Activated naive CD8-positive, alpha-beta T cell treated with anti-CD3 and anti-CD28 coated beads, Interleukin-2, amount 10 ng/mL, durations not matched to agents 7 days and 5 days (primary cell): ENCODE measurements at regions not wholly inside any gene's neighbourhood (a gene's known extent, or its start where the extent isn't known, plus 50 kb on each side); places are given as distances from the start of the nearest gene placed in this dataset.
A peak's percentile ranks its signal among the peaks of the same experiment; 100 is the strongest.

Source experiments
- ATAC-seq: fragments of 150-1000 bp; cut with Tn5 transposase; one replicate; pipeline ENCODE4 v1.10.0; 2021; ENCODE audit warnings: low read depth, moderate library complexity
- POLR2A ChIA-PET: fragments of 350-600 bp; sonication (Branson Sonifier 250); formaldehyde crosslinking; loops from one replicate; lab custom pipeline; 2021; ENCODE audit warnings: antibody characterized with exemption; lab: Charles Lee
- DNase-seq: peaks from one replicate; pipeline ENCODE4 v3.0.0; 2021
- H3K27ac Mint-ChIP-seq: one replicate; pipeline ENCODE4 v1.8.0; 2022; ENCODE audit warnings: mild to moderate bottlenecking, mixed read lengths
- H3K27me3 Mint-ChIP-seq: one replicate; pipeline ENCODE4 v1.8.0; 2022; ENCODE audit warnings: mild to moderate bottlenecking, moderate library complexity, mixed read lengths
- H3K36me3 Mint-ChIP-seq: one replicate; pipeline ENCODE4 v1.8.0; 2021; ENCODE audit warnings: mild to moderate bottlenecking, mixed read lengths
- H3K4me1 Mint-ChIP-seq: one replicate; pipeline ENCODE4 v1.8.0; 2021; ENCODE audit warnings: mixed read lengths
- H3K4me3 Mint-ChIP-seq: one replicate; pipeline ENCODE4 v1.8.0; 2022; ENCODE audit warnings: mild to moderate bottlenecking, moderate library complexity, mixed read lengths
- H3K9me3 Mint-ChIP-seq: one replicate; pipeline ENCODE4 v1.8.0; 2021; ENCODE audit warnings: mixed read lengths

DNA sequence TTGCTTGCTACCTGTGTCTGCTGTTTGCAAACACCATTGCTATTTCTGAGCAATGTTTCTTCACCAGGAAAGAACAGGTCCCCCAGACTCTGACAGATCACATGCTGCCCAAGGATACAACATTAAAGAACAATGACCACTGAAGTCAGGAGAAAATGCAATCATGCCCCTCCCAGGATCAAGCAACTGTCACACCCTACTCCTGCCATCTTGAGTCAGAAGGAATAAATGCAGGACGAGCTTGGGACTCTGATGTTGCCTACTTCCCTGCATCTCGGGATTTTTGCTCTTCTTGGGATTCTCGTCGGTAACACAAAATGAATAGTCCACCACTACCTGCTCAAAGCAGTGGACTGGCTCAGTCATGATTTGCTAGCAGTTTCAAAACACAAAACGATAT, 490.6 kb downstream of the COG6 start:
- Mint-ChIP-seq H3K27me3 (no peaks in the 10 kb centered on the region), H3K36me3 (peaks cover 4% of the 10 kb centered on the region), H3K27ac (no peak overlapping the region), H3K4me1 (peaks cover 39% of the 10 kb centered on the region), H3K4me3 (no peak overlapping the region), H3K9me3 (no peaks in the 10 kb centered on the region)
- POLR2A ChIA-PET: no interaction called here
- ATAC-seq (no peak), DNase-seq (no peak)

DNA sequence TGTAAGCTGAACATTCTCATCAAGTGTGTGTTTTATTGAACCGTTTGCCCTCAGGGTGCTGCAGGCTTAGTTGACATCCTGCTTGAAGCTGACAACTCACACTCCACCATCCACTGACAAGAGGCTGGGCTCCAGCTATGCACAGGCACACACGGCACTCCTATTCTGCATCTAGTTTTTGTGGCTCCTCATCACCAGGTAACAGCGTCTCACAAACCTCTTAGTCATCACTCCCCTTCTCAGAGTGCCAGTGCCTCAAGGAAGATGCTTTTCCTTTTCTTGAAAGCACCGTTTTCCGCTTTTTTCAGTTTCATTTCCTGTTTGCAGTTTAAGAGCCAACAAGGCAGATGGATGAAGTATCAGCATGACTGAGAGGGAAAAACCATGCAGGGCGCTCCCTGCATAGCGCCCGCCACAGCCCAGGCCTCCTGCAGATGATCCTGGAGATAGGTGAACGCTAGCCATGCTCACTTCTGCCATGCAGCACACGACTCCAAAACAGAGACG, 491.2 kb downstream of the COG6 start:
- no peak overlapping the region for H3K4me3 Mint-ChIP-seq
- peaks cover 5% of the 10 kb centered on the region for H3K36me3 Mint-ChIP-seq
- H3K27me3 Mint-ChIP-seq: no peaks in the 10 kb centered on the region
- peaks cover 39% of the 10 kb centered on the region for H3K4me1 Mint-ChIP-seq
- ATAC-seq (peak; percentile 48), DNase-seq (no peak)
- POLR2A ChIA-PET: no interaction called here
- H3K9me3 Mint-ChIP-seq: no peaks in the 10 kb centered on the region
- peak overlapping the region; percentile 55 for H3K27ac Mint-ChIP-seq

DNA sequence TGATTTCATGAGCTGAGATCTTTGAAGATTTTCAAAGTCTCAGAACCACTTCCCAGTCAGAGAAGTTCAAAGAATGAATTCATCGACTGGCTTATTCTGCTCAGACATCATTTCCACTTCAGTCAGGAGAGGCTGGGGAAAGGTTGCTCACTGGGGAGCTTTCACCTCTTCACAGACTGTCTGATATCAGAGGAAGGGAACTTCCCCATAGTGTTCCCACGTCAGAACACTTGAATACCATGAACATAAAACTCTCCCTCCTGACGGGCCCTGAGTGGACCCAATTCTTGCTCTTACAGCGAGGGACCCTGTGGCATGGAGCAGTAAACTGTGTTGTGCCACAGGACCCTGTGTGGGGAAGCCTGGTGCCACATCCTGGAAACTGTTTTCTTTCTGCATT, 492.6 kb downstream of the COG6 start:
- peaks cover 5% of the 10 kb centered on the region for H3K36me3 Mint-ChIP-seq
- DNase-seq (no peak), ATAC-seq (peak; percentile 52)
- no peaks in the 10 kb centered on the region for H3K9me3 Mint-ChIP-seq
- H3K4me1 Mint-ChIP-seq: peaks cover 39% of the 10 kb centered on the region
- no peaks in the 10 kb centered on the region for H3K27me3 Mint-ChIP-seq
- peak overlapping the region; percentile 64 for H3K27ac Mint-ChIP-seq
- POLR2A ChIA-PET: interaction anchor here (1.4 kb wide), 1 partner anchor 31 kb away, joined by 3 read pairs; no protein-coding TSS in a partner anchor
- no peak overlapping the region for H3K4me3 Mint-ChIP-seq

DNA sequence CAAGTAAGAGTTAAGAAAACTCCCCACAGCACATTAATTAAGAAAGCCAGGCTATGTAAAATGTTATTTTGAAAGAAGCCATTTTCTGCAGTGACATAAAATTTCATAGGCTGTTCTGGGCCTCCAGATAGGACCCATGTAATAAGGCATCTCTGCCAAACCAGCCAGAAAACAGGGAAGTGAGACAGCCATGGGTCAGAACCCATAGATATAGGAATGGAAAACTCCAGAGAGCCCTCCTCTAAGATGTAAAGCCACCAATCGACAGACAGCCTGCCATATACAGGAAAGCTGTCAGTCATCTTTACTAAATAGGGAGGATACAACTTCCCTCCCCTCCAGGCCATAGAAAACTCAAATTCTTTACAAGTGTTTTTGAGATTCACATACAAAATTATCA, 493.3 kb downstream of the COG6 start:
- peaks cover 34% of the 10 kb centered on the region for H3K4me1 Mint-ChIP-seq
- no peaks in the 10 kb centered on the region for H3K27me3 Mint-ChIP-seq
- DNase-seq (no peak), ATAC-seq (no peak)
- H3K27ac Mint-ChIP-seq: no peak overlapping the region
- no peak overlapping the region for H3K4me3 Mint-ChIP-seq
- POLR2A ChIA-PET: interaction anchor here (1.4 kb wide), 1 partner anchor 30 kb away, joined by 3 read pairs; no protein-coding TSS in a partner anchor
- peaks cover 5% of the 10 kb centered on the region for H3K36me3 Mint-ChIP-seq
- no peaks in the 10 kb centered on the region for H3K9me3 Mint-ChIP-seq

DNA sequence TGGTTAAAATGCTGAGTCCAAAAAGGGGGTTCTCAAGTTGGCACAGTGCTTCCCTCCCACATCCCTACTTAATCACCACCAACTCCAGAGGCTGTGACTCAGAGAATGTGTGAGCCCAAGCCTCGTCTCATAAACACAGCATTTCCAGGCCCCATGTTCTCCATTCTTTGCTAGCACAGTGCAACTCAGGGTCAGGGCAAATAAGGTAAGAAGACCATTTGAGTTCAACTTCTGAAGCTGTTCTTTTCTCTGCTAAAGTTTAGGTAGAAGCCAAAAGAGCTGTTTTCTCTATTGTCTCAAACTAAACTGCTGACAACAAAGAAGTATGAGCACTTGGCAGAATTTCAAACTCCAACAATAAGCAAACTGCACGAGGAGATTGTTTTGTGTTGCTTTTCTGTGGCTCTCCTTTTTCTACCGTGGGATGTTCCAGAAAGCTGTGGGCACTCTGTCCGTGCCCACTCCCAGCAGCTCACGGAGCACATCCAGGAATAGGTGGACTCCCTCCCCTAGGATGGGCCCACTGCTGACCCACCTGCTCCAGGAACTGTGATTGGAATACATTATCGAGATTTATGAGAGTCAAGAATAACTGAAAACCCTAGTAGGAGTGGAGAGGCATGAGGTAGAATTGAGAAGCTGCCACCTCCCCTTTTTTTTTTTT, 494.3 kb downstream of the COG6 start:
- Mint-ChIP-seq H3K27me3 (no peaks in the 10 kb centered on the region), H3K4me1 (peaks cover 34% of the 10 kb centered on the region), H3K27ac (no peak overlapping the region), H3K36me3 (peaks cover 5% of the 10 kb centered on the region), H3K9me3 (no peaks in the 10 kb centered on the region), H3K4me3 (no peak overlapping the region)
- ATAC-seq (no peak), DNase-seq (no peak)
- POLR2A ChIA-PET: no interaction called here

DNA sequence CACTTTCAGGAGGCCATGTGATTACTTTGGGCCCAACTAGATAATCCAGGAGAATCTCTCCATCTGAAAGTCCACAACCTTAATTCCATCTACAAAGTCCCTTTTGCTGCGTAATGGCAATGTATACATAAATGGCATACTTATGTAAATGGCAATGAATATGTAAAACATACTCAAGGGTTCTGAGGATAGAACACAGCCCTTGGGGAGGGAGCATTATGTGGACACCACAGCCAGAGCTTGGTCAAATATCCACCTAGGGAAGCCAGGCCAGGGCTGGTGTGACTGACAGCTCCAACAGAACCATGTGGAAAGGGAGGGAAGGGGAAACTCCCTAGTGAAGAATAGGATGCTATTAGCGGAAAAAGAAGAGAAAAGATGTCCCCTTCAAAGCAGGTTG, 496.2 kb downstream of the COG6 start:
- H3K27me3 Mint-ChIP-seq: no peaks in the 10 kb centered on the region
- H3K4me1 Mint-ChIP-seq: peaks cover 22% of the 10 kb centered on the region
- POLR2A ChIA-PET: no interaction called here
- no peak overlapping the region for H3K27ac Mint-ChIP-seq
- no peak overlapping the region for H3K4me3 Mint-ChIP-seq
- ATAC-seq (no peak), DNase-seq (no peak)
- H3K9me3 Mint-ChIP-seq: no peaks in the 10 kb centered on the region
- H3K36me3 Mint-ChIP-seq: peaks cover 7% of the 10 kb centered on the region

DNA sequence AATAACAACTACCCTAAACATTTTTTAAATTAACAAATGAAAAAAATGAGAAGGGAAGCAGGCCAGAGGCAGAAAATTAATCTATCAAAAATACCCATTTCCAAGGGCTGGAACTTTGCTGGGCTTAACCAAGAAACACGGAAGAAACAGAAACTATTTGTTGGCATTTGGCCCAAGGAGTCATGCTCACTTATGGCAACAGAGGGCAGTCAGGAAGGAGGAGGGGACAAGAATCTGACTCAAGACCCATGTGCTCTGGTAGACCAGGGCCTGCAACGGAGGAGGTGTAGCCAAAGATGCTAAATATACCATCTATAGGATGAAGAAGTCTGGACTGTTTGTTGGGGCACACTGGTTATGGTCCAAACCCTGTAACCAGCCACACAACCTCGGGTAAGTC, 496.7 kb downstream of the COG6 start:
- no peak for ATAC-seq
- Mint-ChIP-seq H3K9me3 (no peaks in the 10 kb centered on the region), H3K4me1 (peaks cover 19% of the 10 kb centered on the region)

DNA sequence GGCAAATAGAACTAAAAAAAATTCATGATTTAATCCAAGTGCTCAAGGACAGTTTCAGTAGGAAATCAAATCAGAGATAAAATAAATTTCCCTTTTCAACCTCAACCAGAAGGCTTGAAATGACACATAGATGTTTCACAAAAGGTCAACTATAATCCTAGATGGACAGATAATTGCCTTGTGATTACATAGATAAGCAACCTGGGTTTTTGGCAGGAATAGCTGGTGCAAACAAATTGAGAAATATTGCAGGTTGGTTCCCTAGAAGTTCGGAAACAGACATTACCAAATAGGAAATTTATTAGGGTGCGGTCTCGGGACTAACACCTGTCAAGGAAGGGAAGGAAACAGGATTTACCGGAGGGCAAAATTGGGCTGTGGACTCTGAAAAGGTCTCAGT, 497.5 kb downstream of the COG6 start:
- POLR2A ChIA-PET: no interaction called here
- no peak for ATAC-seq

More for the DNA sequence above, 496.7 kb downstream of the COG6 start:
- Mint-ChIP-seq H3K27ac (no peak overlapping the region), H3K27me3 (no peaks in the 10 kb centered on the region), H3K4me3 (no peak overlapping the region), H3K36me3 (peaks cover 7% of the 10 kb centered on the region)
- no peak for DNase-seq
- POLR2A ChIA-PET: no interaction called here

DNA sequence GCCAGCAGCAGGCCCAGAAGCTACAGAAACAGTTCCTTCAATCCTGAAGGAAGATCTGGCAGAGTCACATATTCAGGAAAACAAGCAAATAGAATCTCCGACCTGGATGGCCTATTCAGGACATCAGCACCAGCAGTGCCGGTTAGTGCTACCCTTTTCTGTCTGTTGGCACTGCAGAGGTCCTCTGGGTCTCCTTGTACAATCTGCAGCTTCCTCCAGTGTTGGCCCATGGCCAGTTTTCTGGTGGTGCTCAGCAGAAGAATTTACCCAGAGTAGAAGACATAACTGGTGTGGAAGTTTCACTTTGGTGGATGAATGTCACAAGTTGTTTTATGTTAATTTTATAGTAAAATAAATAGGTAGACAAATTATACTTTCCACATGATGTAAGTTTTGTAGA, 498.1 kb downstream of the COG6 start:
- Mint-ChIP-seq H3K27ac (no peak overlapping the region), H3K9me3 (no peaks in the 10 kb centered on the region), H3K36me3 (peaks cover 7% of the 10 kb centered on the region), H3K4me3 (no peak overlapping the region), H3K4me1 (peaks cover 7% of the 10 kb centered on the region), H3K27me3 (no peaks in the 10 kb centered on the region)
- no peak for DNase-seq
- no peak for ATAC-seq
- POLR2A ChIA-PET: no interaction called here

More for the DNA sequence above, 497.5 kb downstream of the COG6 start:
- Mint-ChIP-seq H3K27me3 (no peaks in the 10 kb centered on the region), H3K9me3 (no peaks in the 10 kb centered on the region), H3K4me3 (no peak overlapping the region), H3K27ac (no peak overlapping the region), H3K36me3 (peaks cover 7% of the 10 kb centered on the region), H3K4me1 (peaks cover 13% of the 10 kb centered on the region)
- DNase-seq: no peak

DNA sequence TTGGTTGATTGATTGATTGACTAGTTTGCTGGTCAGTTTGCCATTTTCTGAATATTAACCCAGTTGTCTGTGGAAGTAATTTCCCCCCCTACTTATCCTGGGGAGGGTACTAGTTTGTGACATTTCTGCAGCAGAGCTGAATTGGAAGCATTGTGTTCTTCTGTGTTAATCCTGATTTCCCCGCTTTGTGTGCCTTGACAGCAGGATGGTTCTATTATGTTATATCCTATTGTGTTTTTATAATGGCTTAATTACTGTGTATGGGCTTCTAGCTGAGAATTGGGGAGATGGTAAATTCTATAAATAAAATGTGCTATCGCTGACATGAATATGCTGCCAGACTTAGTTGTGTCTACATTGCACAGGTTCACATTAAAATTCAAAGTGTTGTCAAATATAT, 499.7 kb downstream of the COG6 start:
- H3K4me3 Mint-ChIP-seq: no peak overlapping the region
- DNase-seq: no peak
- no peaks in the 10 kb centered on the region for H3K9me3 Mint-ChIP-seq
- POLR2A ChIA-PET: interaction anchor here (1.6 kb wide), 1 partner anchor 11 kb away, joined by 3 read pairs; no protein-coding TSS in a partner anchor
- no peak for ATAC-seq
- no peak overlapping the region for H3K27ac Mint-ChIP-seq
- H3K36me3 Mint-ChIP-seq: peaks cover 7% of the 10 kb centered on the region
- no peaks in the 10 kb centered on the region for H3K27me3 Mint-ChIP-seq
- H3K4me1 Mint-ChIP-seq: peaks cover 3% of the 10 kb centered on the region

DNA sequence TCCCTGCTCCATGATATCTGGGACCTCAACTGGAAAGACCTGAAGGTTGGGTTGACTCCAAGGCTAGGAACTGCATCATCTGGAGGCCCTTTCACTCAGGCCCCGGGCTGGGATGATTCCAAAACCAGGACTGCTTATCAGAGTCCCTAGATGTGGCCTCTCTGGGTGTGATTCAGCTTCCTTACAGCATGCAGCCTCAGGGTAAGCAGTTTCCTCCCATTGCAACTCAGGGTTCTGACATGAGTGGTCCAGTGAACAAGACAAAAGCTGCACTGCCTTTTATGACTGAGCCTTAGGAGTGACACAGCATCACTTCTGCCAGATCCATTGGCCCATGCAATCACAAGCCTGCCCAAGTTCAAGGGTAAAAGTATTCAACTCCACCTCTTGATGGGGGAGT, 502.8 kb downstream of the COG6 start:
- Mint-ChIP-seq H3K27ac (no peak overlapping the region), H3K36me3 (peaks cover 2% of the 10 kb centered on the region), H3K4me1 (no peaks in the 10 kb centered on the region), H3K9me3 (no peaks in the 10 kb centered on the region), H3K4me3 (no peak overlapping the region), H3K27me3 (no peaks in the 10 kb centered on the region)
- ATAC-seq (peak; percentile 52), DNase-seq (no peak)
- POLR2A ChIA-PET: no interaction called here

DNA sequence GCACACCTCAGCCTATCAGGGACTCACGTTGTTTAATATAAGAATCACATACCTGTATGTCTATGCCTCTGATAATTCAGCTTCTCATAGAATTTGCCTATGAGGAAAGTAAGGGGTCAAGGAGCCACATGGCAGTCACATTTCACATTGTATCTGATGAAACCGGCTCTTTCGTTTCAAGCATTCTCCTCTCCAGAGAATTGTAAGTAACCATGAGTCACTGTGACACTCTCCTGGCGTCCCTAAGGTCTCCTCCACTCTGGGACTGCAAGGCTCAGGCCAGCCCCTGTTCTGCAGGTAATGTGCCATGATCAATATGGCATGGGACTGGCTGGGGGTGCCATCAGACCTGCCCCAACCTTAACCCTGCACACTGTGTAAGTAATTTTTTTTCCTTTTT, 503.3 kb downstream of the COG6 start:
- Mint-ChIP-seq H3K4me3 (no peak overlapping the region), H3K27me3 (no peaks in the 10 kb centered on the region), H3K36me3 (peaks cover 2% of the 10 kb centered on the region), H3K27ac (no peak overlapping the region), H3K9me3 (no peaks in the 10 kb centered on the region), H3K4me1 (no peaks in the 10 kb centered on the region)
- ATAC-seq: no peak
- no peak for DNase-seq
- POLR2A ChIA-PET: interaction anchor here (1.7 kb wide), 1 partner anchor 29 kb away, joined by 6 read pairs; no protein-coding TSS in a partner anchor

DNA sequence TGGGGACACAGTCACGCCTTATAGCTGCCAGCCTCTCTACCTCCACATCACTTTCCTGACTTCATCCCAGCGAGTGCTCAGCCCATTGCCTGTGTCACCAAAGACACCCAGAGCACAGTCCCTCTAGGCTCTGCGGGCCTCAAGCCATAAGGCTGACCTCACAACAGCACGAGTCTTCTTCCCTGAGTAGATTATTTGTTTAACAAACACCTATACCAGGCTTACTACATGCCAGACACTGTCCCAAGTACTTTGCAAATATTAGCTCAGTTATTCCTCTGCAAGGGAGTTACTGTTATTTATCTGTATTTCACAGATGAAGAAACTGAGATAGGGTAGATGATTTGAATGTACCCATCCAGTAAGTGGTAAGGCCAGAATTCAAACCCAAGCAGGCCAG, 504.3 kb downstream of the COG6 start:
- Mint-ChIP-seq H3K36me3 (peaks cover 2% of the 10 kb centered on the region), H3K4me1 (no peaks in the 10 kb centered on the region), H3K9me3 (no peaks in the 10 kb centered on the region), H3K27ac (no peak overlapping the region), H3K27me3 (no peaks in the 10 kb centered on the region), H3K4me3 (no peak overlapping the region)
- ATAC-seq: no peak
- POLR2A ChIA-PET: interaction anchor here (1.7 kb wide), 1 partner anchor 28 kb away, joined by 6 read pairs; no protein-coding TSS in a partner anchor
- DNase-seq: no peak

DNA sequence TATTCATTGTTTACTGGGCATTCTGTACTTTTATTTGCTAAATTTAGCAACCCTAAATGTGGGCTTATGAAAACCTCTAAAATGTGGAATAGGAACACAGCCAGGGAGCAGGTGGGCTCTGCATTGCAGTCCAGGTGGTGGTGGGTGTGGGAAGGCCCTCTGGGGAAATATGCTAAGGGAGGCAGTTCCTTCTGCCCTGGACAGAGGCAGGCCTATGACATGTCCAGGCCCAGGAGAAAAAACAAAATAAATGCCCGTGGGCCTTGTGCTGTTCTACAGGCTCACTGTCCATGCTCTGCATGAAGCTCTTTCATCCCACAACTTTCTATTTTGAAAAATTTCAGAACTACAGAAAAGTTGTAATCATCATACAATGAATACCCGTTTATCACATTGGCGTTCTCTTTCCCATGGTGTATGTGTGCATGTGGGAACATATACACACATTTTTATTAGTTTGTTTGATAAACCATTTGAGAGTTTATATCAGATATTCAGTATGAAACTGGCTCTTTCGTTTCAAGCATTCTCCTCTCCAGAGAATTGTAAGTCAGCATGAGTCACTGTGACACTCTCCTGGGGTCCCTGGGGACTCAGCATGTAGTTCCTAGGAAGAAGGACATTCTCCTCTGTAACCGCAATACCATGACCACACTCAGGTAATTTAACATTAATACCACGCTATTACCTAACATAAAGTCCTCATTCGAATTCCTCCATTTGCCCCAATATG, 505.3 kb downstream of the COG6 start:
- no peak for DNase-seq
- POLR2A ChIA-PET: no interaction called here

More for the DNA sequence above, 505.3 kb downstream of the COG6 start:
- Mint-ChIP-seq H3K4me1 (peaks cover 3% of the 10 kb centered on the region), H3K27ac (no peak overlapping the region), H3K36me3 (no peaks in the 10 kb centered on the region), H3K9me3 (no peaks in the 10 kb centered on the region), H3K27me3 (no peaks in the 10 kb centered on the region), H3K4me3 (no peak overlapping the region)
- ATAC-seq: no peak
